GM19238 (cell line): ENCODE measurements at regions not wholly inside any gene's neighbourhood (a gene's known extent, or its start where the extent isn't known, plus 50 kb on each side); places are given as distances from the start of the nearest gene placed in this dataset.

Experiments
- DNase-seq: peaks from one replicate; pipeline ENCODE4 v3.0.0; 2011; ENCODE audit warnings: low spot score; ENCODE audit not compliant: insufficient read length

DNA sequence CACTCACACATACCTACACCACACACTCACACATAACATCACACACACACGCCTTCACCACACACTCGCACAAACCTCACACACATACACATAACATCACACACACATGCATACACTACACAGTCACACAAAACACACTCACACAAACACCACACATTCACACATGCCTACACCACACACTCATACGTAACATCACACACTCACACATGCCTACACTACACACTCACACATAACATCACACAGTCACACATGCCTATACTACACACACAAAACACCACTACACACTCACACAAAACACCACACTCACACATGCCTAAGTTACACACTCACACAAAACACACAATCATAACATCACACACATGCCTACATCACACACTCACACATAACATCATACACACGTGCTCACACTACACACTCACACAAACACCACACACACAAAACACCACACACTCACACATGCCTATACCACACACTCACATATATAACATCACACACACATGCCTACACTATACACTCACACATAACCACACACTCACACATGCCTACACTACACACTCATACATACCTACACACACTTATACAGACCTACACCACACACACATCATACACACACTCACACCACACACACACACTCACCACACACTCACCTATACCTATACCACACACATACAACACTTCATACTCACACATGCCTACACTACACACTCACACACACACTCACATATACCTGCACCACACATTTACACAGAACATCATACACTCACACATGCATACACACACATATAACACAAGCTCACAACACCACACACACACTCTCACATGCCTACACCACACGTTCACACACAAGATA is 383.5 kb downstream of the C6orf118 start:
- no peak for DNase-seq

- no peak for DNase-seq
Measured at GRCh38 chr6:164924674-164925073, 384.7 kb downstream of the C6orf118 start.

- no peak for DNase-seq
Measured at GRCh38 chr6:164917211-164917610, 392.2 kb downstream of the C6orf118 start.

- DNase-seq, result no peak
Measured at GRCh38 chr6:164916087-164916486, 393.3 kb downstream of the C6orf118 start.

- no peak for DNase-seq
Measured at GRCh38 chr6:164911873-164912580, 397.4 kb downstream of the C6orf118 start.

DNA sequence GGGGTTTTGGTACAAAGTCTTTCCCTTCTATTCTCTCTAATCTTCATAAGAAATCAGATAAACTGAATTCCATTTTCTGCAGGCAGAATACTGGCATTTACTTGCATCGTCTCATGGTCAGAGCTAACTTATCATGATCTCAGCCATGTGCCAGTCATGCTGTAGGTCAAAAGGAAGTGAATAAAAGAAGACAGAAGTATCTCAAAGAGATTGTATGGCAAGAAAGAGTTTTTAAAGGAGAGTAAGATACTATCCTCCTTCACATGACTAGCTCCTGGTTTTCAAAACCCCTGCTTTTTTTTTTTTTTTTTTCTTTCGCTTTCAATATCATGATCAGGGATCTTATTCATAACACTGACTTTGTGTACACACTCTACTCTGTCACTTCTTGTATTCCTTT is 398.3 kb downstream of the C6orf118 start:
- no peak for DNase-seq

- DNase-seq, result no peak
Measured at GRCh38 chr6:164906766-164907165, 402.6 kb downstream of the C6orf118 start.

DNA sequence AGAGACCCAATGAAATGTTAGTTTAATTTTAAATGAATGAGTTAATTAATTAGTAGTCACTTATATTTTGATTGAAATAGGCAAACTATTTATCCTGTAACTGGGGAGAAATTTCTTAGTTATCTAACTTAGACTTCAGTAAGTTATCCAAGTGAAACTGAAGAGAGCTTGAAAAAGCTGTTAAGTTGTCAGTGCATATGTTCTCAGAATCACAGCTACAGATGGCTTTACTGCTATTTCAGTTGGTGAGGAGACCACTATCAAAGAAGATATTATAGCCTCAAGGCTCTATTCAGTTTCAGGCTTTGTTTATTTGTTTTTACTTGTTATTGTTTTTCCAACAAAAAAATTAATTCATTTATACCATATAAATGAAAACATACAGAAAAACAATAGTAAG is 404.1 kb downstream of the C6orf118 start:
- DNase-seq, result no peak

DNA sequence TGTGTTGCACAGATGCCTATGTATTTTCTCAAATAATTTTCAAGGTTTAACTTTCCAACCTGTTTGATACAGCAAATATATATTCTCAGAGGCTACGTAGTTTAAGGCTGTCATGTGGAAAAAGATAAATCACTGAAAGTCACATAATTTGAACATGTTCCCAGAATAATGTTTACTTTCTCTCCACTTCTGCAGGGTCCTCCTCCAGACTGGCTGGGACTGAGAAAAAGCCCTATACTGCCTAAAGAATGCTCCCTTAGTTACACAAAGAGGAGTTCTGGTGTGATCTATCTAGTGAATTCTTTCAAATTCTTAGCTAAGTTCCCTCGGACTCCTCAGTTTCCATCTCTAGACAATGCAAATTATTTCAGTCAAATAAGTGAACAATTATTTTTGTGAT is 411.0 kb downstream of the C6orf118 start:
- no peak for DNase-seq

DNA sequence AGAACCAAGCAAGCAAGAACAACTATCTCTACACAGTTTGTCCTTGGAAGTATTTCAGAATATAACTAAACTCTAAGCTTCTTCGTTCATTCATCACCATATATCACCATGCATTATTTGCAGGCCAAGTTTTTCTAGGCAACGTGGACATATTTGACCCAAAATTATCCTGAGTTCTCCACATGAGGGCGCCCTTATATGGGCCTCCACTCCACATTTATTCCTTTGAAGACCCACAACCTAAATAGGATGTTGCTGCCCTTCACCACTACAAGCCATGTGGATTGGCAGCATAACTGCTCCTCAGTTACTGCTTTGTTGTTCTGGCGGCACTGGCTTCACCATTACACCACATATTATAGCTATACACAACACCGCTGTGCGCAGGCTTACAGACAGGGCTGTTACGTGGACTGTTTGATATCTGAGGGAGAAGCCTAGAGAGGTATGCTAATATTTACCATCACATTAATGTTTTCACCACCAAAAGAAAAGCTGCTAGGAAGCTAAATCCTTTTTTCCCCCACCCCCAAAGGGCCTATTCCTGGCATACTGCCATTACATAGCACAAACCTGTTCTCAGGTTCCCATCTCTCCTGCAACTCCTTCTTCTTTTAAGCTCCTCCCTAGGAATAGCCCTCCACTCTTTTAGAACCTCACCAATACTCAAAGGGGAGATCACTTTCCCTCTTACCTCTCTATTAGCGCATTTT is 411.7 kb downstream of the C6orf118 start:
- no peak for DNase-seq

GRCh38 chr6:164889980-164890379 is 419.4 kb downstream of the C6orf118 start:
- no peak for DNase-seq

DNA sequence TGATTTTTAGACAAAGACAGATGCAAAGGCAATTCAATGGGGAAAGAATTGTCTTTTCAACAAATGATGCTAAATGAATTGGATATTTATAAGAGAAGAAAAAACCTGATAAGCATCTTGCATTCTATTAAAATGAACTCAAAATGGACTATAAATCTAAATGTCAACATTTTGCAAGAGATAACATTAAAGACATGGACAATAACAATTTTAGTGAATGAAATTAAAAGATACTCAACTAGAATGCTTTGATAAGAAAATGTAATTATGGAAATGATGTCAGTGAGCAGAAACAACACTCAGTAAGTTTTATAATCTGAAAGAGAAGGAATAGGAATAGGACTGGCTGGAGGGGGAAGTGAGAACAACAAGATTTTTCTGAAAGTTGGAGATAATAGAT is 421.7 kb downstream of the C6orf118 start:
- no peak for DNase-seq

GRCh38 chr6:164882236-164882635 is 427.2 kb downstream of the C6orf118 start:
- no peak for DNase-seq

DNA sequence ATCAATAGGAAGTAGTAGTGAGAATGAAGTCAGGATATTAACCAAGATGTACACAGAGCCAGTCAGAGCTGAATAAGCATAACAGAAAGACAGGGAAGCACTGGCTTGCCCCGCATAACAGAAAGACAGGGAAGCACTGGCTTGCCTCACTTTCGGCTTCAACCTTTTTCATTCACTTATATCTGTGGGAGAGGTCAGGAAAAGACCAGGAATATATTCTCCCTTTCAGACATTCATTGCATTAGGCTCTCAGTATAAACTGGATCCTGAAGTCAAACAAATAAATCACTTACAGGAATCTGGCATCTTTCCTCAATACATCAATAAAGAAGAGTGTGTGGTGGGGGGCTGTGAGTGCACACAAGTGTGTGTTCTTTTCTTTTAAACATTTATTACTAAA is 437.6 kb downstream of the C6orf118 start:
- no peak for DNase-seq

GRCh38 chr6:164870164-164870563 is 439.2 kb downstream of the C6orf118 start:
- DNase-seq, result no peak

GRCh38 chr6:164861967-164862366 is 447.4 kb downstream of the C6orf118 start:
- no peak for DNase-seq

- DNase-seq, result no peak
Measured at GRCh38 chr6:164859816-164860215, 449.6 kb downstream of the C6orf118 start.

GRCh38 chr6:164856138-164856537 is 453.3 kb downstream of the C6orf118 start:
- DNase-seq, result no peak

DNA sequence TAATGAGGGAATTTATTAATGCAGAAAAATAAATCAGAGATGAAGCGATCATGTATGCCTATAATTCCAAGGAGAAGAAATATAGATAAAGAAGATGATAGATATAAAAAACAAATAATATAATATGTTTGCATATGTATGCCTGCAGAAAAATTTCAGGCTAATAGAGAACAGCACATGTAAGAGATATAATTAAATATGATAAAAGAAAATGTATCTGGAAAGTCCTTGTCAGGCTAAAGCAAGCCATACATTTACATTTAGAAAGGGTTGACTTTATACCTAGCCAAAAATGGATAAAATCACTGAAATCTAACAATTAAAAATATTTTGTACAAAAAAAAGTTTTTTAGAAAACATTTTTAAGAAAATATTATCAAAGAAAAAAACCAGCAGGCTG is 454.1 kb downstream of the C6orf118 start:
- DNase-seq, result no peak

GRCh38 chr6:164854526-164854925 is 454.9 kb downstream of the C6orf118 start:
- no peak for DNase-seq

GRCh38 chr6:164845773-164846172 is 463.6 kb downstream of the C6orf118 start:
- DNase-seq, result no peak

DNA sequence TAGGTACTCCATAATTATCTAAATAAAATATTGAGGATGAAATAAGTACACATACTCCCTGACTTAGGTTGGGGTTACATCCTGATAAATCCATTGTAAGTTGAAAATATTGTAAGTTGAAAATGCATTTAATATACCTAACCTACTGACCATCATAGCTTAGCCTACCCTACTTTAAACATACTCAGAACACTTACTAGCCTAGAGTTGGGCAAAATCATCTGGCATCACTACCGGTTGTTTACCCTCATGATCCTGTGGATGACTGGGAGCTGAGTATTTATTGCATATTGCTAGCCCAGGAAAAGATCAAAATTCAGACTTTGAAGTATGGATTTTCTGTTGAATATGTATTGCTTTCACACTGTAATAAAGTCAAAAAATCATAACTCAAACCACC is 467.3 kb downstream of the C6orf118 start:
- DNase-seq, result no peak
